K562 (cell line): ENCODE measurements at regions not wholly inside any gene's neighbourhood (a gene's known extent, or its start where the extent isn't known, plus 50 kb on each side); places are given as distances from the start of the nearest gene placed in this dataset.

Source experiments
- CEBPG ChIP-seq, 3 experiments: fragments of 200-800 bp in 1 of 3; sonication (Bioruptor generic) in 1 of 3; sonication (generic) in 1 of 3; formaldehyde crosslinking in 1 of 3; IDR thresholded peaks in 2 of 3; conservative IDR thresholded peaks in 1 of 3; 2 replicates each; pipeline versions ENCODE4 v1.6.1 to v1.8.0; 2016 to 2022; ENCODE audit warnings: missing compliant biosample characterization in 2 of 3, missing genetic modification characterization in 2 of 3, mild to moderate bottlenecking in 1 of 3, missing genetic modification reagents in 1 of 3
- HNRNPLL ChIP-seq: fragments of 200-400 bp; formaldehyde crosslinking; IDR thresholded peaks from 2 replicates; pipeline ENCODE4 v1.6.1; 2017; ENCODE audit warnings: low read length, low read depth, mild to moderate bottlenecking; ENCODE audit not compliant: poor library complexity, severe bottlenecking
- JUN ChIP-seq, 2 experiments: sonication (generic) in 1 of 2; formaldehyde crosslinking in 1 of 2; IDR thresholded peaks; 2 replicates each; pipeline versions ENCODE4 v1.6.1 to v1.8.0; 2012 to 2022; ENCODE audit warnings: borderline replicate concordance in 2 of 2, mild to moderate bottlenecking in 2 of 2, improper control_type of control experiment in 1 of 2, low read depth in 1 of 2, low read length in 1 of 2, missing genetic modification reagents in 1 of 2
- NCOR1 ChIP-seq: fragments of 450-650 bp; IDR thresholded peaks from 2 replicates; pipeline ENCODE4 v1.6.1; 2016; ENCODE audit warnings: mild to moderate bottlenecking, moderate library complexity
- POLR2A ChIP-seq: fragments of 450-650 bp; conservative IDR thresholded peaks from 2 replicates; pipeline ENCODE4 v1.6.1; 2016
- RAD21 ChIP-seq, 2 experiments: fragments of 250-450 bp in 1 of 2; fragments of 450-650 bp in 1 of 2; sonication (Bioruptor Pico) in 1 of 2; formaldehyde crosslinking in 1 of 2; IDR thresholded peaks in 1 of 2; conservative IDR thresholded peaks in 1 of 2; 2 replicates each; pipeline versions ENCODE4 v1.4.0 to v1.8.0; 2020 to 2022; ENCODE audit warnings: mild to moderate bottlenecking in 2 of 2, moderate library complexity in 1 of 2
- TF ChIP-seq, protein P1 (sequence below), 2 experiments: fragments of 450-650 bp; IDR thresholded peaks; 2 replicates each; pipeline ENCODE4 v1.6.1; 2016

DNA sequence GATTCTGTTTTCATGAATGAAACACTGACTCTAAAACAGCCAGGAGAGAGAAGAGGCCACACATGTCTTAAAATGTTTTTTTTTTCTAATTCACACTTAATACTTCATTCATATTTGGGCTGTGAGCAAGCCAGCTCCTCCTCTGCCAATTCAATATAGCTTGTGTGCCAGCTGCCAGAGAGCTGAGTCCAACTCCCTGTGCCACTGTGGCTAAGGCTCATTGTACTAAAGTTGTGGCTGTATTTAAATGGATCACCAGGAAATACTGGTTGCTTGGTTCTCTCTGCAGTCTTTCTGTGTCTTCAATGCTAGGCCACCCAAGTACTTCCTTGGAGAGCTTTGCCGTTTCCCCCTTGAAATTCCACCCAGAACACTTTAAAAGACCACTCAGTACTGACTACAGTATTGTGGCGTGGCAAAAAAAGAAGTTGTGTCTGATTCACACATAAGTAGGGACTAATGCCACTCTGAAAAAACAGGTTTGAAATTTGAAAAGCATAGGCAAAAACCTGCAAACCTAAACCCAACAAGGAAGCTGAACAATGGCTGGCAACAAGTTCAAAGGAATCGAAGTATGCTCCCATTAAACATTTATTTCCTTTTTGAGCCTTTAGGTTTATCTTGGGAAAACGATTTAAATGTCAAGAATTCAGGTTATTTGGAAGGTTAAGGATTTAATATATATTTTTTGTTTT lies 524.7 kb downstream of the DIPK2A start:
- no peak for TF ChIP-seq HNRNPLL
- TF ChIP-seq RAD21 (CRISPR knock-in tag; conservative IDR thresholded peaks at IDR 0.05 in 1 of 2, IDR thresholded peaks at IDR 0.05 in 1 of 2) = no peak
- no peak for TF ChIP-seq POLR2A
- TF ChIP-seq, protein P1, sequence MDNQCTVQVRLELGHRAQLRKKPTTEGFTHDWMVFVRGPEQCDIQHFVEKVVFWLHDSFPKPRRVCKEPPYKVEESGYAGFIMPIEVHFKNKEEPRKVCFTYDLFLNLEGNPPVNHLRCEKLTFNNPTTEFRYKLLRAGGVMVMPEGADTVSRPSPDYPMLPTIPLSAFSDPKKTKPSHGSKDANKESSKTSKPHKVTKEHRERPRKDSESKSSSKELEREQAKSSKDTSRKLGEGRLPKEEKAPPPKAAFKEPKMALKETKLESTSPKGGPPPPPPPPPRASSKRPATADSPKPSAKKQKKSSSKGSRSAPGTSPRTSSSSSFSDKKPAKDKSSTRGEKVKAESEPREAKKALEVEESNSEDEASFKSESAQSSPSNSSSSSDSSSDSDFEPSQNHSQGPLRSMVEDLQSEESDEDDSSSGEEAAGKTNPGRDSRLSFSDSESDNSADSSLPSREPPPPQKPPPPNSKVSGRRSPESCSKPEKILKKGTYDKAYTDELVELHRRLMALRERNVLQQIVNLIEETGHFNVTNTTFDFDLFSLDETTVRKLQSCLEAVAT (IDR thresholded peaks at IDR 0.05) = no peak
- no peak for TF ChIP-seq NCOR1
- no peak for TF ChIP-seq JUN (IDR thresholded peaks at IDR 0.05; ENCODE audit: borderline replicate concordance, low read depth, low read length)
- no peak for TF ChIP-seq JUN (CRISPR knock-in tag; IDR thresholded peaks at IDR 0.05; ENCODE audit: borderline replicate concordance)
- no peak for TF ChIP-seq CEBPG (CRISPR knock-in tag; IDR thresholded peaks at IDR 0.05)
- no peak for TF ChIP-seq CEBPG (tag; conservative IDR thresholded peaks at IDR 0.05 in 1 of 2, IDR thresholded peaks at IDR 0.05 in 1 of 2)
